Activated T-cell treated with anti-CD3 and anti-CD28 coated beads for 4 hours (primary cell): ENCODE measurements at regions not wholly inside any gene's neighbourhood (a gene's known extent, or its start where the extent isn't known, plus 50 kb on each side); places are given as distances from the start of the nearest gene placed in this dataset.

Experiments
- DNase-seq: peaks from one replicate; pipeline ENCODE4 v3.0.0-alpha.2; 2020

- no peak for DNase-seq
Observed at GRCh38 chr11:80362563-80363340, 921.9 kb upstream of the TENM4 start.

- no peak for DNase-seq
Observed at GRCh38 chr11:80355251-80355650, 914.4 kb upstream of the TENM4 start.

- DNase-seq: no peak
Observed at GRCh38 chr11:80350541-80350940, 909.7 kb upstream of the TENM4 start.

DNA sequence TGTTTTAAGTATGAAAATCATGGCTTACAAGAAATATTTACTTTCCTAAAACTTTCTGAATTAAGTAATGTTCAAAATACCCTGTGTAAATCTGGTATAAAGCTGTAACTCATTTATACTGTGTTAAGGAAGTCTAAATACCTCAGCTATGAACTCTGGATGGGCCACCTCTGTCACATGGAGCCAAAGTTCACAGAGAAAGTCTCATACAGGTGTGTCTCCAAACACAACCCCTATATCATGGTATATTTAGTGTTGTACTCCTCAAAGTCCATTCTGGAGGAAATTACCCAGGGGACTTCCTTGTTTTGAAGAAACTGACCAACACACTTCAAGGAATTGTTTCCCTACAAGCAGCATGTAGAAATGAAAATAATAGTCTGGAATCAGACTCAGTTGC lies 909.2 kb upstream of the TENM4 start:
- no peak for DNase-seq

DNA sequence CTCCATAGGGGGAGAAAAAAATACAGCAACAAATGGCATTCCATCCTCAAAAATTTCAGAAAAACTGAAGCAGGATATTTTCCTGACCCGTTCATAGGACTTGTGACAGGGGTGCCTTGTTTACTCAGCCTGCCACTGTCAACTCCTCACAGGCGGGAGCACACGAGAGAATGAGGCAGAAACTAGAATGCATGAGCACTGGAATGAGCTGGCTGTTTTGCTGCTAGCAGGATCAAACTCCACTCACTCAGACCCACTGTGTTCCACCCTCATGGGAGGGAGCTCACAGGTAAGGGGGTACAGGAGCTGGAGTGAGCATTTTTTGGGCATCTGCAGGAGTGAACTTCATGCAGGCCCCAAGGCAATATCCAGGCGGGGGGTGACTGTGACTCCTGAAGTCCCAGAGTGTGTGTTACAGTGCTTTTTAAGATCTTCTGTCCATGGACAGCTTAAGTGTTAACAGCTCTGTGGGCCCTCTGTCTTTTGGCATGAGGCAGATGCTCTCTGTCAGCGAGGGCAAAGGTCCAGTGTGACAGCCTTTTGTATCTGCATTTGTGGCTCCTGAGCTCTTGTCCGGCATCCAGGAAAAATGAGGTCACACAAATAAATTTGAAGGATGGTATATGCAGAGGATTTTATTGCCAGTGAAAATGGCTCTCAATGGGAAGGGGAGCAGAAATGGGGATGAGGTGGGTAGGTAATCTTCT lies 905.7 kb upstream of the TENM4 start:
- no peak for DNase-seq

DNA sequence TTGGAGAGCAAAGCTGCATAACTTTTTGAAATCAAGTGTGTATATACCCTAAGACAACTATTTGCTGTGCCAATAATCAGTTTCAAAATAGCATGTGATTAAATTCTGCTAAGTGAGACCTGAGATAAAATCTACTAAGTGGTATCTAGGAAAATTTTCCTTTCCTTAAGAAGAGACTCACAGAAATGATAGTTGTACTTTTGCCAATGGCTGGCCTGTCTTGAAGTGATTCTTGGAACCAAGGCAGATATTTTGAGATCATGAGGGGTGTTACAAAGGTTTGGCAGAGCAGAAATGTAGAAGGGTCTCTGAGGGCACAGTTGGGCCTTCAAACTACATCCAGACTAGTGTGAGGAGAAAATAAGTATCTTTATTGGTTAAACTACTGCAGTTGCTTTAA lies 902.6 kb upstream of the TENM4 start:
- DNase-seq: no peak

- no peak for DNase-seq
Observed at GRCh38 chr11:80338231-80338630, 897.4 kb upstream of the TENM4 start.

GRCh38 chr11:80331694-80332093 lies 890.9 kb upstream of the TENM4 start:
- DNase-seq: no peak

- no peak for DNase-seq
Observed at GRCh38 chr11:80330264-80330663, 889.4 kb upstream of the TENM4 start.

- DNase-seq: no peak
Observed at GRCh38 chr11:80328774-80329173, 887.9 kb upstream of the TENM4 start.

DNA sequence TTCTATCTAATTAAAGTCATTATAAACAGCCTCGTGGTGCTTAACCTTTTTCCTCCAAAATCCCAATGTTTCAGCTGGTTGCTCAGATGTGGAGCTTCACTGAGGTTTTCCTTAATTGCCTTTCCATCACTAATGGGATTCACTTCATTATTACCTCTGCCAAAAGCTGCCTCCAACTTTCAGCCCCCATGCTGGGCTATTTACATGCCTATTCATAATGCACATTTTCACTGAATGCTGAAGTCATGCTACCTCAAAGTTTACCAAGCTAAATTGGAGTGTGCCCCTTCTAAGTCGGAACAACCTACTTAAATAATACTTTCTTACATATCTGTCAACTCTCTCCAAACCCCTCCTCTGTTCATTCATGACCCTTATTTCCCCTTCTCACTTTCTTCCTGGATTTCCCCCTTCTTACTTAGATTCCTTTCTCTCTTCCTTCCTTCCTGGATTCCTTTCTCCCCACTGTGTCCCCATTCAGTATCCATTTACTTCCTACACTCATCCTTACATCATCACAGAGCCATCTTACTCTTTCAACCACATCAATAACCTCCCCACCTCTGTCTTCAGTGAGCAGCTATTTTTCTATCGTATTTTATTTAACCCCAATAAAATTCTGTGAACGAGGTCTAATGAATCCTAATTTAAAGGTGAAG lies 887.3 kb upstream of the TENM4 start:
- DNase-seq: no peak

GRCh38 chr11:80321786-80322185 lies 881.0 kb upstream of the TENM4 start:
- no peak for DNase-seq

DNA sequence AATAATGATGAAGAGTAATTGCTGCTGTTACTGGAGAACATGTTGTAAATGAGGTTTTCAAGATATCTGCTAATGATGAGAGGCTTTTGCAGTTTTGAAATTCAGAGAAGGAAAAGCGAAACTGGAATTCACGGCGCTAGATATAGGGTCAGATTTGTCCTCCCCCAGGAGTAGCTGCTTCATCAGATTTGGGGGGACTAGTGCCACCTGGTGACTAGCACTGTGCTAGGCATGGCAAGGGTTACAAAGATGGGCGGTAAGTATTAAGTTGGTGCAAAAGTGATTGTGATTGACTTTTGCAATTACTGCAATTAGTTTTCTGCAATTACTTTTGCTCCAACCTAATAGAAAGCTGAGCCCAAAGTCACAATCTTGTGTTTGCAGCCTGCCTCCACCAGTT lies 879.9 kb upstream of the TENM4 start:
- DNase-seq: no peak

GRCh38 chr11:80320226-80320625 lies 879.4 kb upstream of the TENM4 start:
- no peak for DNase-seq

- DNase-seq: no peak
Observed at GRCh38 chr11:80317612-80318011, 876.8 kb upstream of the TENM4 start.

DNA sequence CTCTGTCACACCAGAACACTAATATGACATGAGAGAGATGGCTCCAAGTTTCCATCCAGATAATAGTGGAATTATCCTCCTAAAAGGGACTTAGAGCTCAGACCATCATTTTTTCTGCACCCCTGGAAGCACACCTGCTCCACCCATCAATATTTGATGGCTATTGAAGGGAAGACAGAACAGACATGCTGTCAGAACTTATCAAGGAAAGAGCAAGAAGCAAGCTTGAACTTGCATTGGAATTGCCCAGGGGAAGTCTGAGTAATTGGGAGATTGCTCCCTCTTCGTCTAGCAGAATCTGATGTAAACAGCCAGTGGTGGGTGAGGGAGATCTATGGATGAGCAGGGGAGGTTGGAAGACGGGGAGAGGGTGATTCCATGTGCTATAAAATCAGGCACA lies 874.4 kb upstream of the TENM4 start:
- DNase-seq: no peak

DNA sequence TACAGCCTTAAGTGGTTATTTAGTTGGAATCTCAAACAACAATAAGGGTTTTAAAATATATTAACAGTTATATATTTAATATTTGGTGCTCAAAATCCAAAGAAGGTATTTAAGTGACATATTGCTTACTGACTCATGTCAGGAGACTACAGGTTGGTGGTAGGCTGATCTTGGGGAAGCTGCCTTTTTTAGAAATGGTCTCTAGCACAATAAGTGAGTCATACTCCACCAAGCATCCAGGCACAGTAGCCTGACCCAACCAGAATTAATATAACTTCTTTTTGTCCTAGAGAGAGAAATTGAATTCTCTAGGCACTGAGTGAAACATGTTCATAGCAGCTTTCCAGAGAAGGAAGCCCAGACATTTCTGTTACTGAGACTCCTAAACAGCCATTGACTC lies 868.5 kb upstream of the TENM4 start:
- no peak for DNase-seq

GRCh38 chr11:80307676-80308075 lies 866.8 kb upstream of the TENM4 start:
- DNase-seq: no peak

DNA sequence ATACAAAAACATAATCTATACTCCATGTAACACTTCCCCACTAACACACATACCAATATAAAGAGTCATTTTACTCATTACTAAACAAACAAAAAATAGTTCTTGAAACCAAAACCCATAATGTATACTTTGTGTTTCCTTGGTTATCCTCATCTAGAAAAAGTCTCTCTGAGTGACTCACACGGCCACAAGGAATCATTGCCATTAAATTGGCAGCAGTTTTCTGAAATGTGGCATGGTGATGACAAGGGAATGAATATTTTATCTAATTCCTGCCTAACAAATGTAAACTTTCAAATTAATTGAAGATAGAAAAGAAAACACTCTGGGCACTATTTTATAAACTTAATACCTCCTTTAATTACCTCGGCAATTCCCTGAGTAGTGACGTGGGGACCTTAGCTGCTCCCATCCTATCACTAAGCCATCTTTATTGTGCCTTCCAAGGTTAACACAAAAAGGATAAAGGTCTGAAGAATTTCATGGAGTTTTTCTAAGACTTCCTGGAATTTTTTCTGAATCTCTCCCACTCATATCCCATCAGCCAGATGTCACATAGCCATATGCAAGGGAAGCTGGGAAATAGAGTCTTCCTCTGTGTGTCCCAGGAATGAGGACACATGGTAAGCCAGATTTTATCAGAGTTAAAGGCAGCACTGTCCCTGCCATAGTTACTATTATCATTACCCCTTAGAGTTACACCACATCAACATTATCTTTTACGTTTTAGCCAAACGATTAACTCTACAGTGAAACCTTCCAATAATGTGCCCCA lies 857.2 kb upstream of the TENM4 start:
- DNase-seq: no peak

DNA sequence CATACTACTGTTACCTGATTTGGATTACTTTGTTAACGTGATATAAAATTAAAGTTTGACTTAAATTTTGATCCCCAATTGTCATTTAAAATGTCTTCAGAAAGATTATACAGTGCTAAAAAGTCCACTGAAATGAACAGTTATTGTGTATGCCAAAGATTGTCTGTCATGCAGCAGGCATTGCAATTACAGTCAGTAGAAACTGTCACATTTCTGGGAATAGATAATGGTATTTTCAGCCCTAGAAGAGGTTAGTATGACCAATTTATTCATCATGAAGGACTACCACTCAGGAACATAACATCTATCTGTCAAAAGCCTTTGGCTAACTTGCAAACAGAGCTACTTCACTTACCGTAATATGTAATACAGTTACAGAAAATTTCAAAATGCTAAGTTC lies 852.5 kb upstream of the TENM4 start:
- DNase-seq: no peak

DNA sequence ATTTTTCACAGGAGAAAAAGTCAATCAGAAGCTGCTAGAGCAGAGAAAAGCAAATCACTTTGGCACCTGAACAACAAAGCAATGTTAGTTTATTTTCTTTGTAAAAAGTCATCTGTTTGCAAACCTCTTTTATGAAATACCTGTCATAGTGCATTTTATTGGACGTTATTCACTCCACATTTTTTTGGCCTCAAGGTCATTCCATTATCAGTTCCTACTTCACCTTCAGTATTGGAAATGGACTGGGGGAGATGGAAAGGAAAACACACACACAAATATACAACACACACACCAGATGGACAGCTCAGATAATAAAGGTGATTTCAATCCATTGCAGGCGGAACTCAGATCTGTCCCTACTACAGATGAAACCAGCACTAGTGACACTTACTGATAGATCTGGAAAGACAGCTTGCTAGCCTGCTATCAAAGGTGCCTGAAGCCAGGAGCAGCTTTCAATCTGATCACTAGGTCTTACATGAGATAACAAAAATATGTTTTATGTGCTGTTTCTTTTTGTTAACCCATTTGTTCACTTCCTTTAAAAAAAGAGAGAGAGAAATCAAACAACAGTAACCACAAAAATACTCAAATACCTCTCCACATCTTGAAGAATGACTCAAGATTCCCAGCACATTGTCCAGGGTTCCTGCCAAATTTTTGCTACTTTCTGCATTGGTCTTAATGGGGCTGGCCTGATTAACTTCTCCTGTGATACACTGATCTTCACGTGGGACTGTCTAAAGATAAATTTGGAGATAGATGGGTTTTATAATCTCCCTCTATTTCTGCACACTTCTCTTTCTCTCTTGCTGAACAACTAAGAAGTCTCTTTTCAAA lies 844.3 kb upstream of the TENM4 start:
- DNase-seq: no peak

GRCh38 chr11:80282643-80283042 lies 841.8 kb upstream of the TENM4 start:
- DNase-seq: no peak
